SH-SY5Y (cell line): ENCODE measurements at regions not wholly inside any gene's neighbourhood (a gene's known extent, or its start where the extent isn't known, plus 50 kb on each side); places are given as distances from the start of the nearest gene placed in this dataset.

Experiments used
- GATA2 ChIP-seq: IDR thresholded peaks from 2 replicates; pipeline ENCODE4 v1.6.1; 2011; ENCODE audit warnings: mild to moderate bottlenecking, low read depth, low read length
- GATA3 ChIP-seq: IDR thresholded peaks from 2 replicates; pipeline ENCODE4 v1.6.1; 2011; ENCODE audit warnings: low read depth, mild to moderate bottlenecking, low read length, moderate library complexity

GRCh38 chr2:145875016-145875415, 1355.1 kb upstream of the ZEB2 start:
- no peak for TF ChIP-seq GATA2
- no peak for TF ChIP-seq GATA3
